ENCODE measurements at regions not wholly inside any gene's neighbourhood (a gene's known extent, or its start where the extent isn't known, plus 50 kb on each side); places are given as distances from the start of the nearest gene placed in this dataset.

DNA sequence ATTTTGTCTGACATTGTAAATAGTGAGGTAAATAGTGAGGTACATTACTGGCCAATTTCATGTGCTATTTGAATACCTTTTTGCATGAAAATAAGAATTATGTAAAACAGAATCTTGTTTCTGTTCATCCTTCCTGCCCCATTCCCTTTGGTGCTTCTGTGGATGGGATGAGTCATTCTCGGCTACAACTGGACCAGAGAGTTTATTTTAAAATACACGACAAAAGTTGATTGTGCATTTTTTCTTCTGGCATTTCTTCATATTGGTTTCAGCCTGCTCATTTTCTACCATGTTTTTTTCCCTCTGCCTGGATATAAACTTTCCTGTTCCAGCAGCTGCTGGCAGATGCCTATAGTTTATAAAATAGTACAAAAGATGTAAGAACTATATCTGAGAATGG is 107.5 kb downstream of the CYSLTR2 start:
- DNase-seq (ENCODE audit: low read depth), result no peak

DNA sequence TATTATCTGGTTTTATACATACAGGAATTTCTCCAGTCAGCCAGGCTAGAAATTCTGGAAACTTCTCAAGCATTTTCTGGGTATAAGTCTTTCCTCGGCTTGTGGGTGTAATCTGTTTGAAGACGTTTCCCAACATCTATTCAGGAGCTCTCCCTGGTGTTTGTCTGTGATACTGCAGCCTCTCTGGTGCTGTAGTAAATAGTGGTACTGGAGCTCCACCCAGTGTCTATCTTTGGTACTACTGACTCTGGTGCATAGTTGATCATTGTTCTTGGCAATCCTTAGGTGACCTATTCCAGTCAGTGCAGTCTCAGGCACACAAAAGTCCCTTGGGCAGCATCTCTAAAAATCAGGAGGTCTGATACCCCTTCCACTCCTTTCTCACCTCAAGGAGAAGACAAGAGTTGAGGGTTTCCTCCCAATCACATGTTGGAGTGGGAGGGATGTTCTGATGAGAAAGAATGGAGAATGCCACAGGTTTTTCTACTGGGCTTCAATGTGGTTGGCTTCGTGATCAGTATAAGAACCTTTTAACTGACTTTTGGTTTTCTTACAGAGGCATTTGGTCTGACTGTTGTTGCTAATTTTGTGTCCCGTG is 115.5 kb downstream of the CYSLTR2 start:
- DNase-seq (ENCODE audit: low read depth), result peak; percentile 49

DNA sequence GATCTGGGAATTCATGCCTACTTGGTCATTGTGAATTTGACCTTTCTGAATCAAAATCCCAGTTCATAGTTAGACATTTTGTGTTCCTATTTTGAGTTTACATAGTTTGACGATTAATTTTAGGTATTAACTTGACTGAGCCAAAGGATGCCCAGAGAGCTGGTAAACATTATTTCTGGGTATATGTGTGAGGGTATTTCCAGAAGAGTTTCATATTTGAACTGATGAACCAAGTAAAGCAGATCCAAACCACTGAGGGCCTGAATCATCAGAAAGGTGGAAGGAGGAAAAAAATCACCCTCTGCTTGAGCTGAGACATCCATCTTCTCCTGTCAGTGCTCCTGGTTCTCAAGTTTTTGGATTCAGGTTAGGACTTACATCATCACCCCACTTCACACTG is 116.6 kb downstream of the CYSLTR2 start:
- DNase-seq (ENCODE audit: low read depth), result no peak

DNA sequence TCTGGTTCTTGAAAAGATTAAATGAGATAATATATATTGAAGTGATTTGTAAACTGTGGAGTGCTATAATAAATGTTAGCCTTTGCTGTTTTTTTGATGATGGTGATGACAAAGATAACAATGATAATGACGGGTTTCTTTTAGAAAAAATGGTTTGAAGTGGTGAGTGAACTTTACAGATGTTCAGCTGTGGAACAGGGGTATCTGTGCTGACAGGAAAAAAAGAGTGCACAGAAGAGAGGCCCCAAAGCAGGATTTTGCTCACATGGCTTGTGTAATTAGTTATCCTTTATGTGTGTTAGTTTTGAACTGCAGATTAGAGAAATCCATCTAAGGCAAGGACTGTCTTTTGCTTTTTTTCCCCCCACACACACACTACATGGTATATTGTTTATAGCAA is 119.2 kb downstream of the CYSLTR2 start:
- no peak for DNase-seq (ENCODE audit: low read depth)

DNA sequence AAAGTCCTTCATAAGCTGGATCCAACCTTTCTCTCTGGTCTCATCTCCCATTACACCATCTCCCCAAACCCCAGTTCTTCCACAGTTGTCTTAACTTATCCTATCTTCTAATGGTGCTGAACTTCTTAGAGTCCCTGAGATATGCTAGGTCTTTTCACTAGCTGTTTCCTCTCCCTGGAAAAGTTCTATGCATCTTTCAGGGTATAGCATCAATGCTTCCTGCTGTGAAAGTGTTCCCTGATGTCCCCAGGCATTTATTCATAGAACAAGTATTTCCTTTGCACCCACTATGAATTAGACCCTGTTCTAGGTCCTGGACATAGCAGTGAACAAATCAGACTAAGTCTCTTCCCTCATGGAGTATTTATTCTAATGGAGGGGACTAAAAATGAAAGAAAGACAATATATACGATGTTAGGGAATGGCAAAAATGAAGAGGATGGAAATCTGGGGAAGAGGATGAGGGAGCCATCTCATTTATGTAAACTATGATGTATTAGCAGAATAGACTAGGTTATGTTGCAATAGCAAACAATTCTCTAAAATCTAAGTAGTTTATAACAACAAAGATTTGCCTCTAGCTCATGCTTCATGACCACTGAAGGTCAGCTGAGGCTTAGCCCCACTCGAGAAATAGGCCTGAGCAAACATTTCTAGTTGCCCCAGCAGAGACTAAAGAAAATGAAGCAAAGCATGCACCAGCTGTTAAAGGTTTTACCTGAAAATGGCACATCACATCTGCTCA is 120.0 kb downstream of the CYSLTR2 start:
- DNase-seq (ENCODE audit: low read depth), result no peak

DNA sequence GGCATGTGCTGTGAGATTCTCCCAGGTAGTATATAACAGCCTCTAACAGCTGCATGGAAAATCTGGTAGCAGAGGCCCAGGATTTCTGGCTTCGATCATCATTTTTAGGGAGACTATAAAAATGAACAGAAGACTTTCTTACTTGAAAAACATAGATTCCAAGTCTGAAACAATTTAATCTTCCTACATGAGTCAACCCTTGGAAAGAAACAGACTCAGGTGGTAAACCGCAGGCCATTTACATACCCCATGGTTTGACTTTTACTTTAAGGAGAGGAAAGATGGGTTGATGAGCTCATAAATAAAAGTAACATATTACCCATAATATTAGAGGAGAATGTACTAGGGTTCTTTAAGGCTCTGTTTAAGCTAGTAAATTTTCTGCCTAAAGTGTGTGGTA is 121.6 kb downstream of the CYSLTR2 start:
- no peak for DNase-seq (ENCODE audit: low read depth)

DNA sequence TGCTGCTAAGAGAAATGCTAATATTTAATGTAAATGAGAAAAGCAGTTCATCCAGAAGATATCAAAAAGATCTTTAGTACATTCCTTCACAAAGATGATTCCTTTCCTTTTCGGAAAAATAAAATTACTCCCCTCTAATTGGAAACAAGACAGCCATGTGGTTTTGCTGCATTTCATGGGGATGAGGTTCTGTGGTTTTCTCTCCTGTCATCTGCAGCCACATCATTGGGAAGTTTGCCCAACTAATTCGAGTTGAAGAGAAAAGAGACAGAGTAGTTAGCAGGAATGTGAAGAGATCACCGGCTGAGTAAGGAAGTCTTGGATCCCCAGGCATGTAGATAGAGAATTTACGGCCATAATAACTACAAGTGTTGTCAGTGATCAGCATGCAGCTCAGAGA is 122.1 kb downstream of the CYSLTR2 start:
- DNase-seq (ENCODE audit: low read depth), result peak; percentile 77

DNA sequence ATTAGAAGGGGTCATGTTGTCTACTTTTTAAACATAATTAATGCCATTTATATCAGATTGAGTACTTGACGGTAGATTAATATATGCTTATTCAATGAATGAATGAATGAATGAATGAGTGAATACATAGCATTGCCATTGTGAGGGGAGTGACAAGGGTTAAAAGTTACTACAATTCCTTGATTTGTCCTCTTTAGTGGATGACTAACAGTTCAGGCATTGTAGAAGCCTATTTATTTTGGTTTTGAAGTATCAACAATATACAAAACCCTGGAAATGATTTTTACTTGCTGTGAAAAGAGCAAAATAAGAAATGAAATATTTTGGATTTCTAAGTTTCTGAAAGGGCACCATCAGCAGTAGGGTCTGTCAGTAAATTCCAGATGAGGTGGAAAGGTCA is 122.7 kb downstream of the CYSLTR2 start:
- no peak for DNase-seq (ENCODE audit: low read depth)

DNA sequence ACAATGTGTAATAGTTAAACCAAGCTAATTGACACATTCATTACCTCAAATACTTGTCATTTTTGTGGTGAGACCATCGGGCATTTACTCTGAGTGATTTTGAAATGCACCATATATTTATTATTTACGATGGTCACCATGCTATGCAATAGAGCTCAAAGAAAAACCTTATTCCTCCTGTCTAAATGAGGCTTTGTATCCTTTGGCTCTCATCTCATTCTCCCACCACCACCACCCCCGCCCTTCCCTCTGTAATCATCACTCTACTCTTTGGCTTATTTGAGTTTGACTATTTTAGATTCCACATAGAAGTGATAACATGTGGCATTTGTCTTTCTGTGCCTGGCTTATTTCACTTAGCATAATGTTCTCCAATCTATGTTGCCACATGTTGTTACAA is 124.9 kb downstream of the CYSLTR2 start:
- no peak for DNase-seq (ENCODE audit: low read depth)

DNA sequence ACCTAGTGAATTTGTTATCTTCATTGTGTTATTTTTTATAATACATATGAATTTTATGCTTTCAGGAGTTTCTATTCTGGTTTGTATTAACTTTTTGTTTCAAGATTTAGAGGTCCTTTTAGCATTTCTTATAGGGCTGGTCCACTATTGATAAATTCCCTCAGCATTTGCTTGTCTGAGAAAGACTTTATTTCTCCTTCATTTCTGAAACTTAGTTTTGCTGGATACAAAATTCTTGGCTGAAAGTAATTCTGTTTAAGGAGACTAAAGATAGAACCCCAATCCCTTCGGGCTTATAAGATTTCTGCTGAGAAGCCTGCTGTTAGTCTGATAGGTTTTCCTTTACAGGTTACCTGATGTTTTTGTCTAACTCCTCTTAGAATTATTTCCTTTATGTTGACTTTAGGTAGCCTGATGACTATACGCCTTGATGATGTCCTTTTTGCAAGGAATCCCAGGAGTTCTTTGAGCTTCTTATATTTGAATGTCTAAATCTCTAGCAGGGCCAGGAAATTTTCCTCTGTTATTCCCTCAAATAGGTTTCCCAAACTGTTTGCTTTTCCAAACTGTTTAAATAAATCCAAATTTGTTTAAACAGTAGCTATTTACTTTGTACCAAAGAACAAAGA is 127.1 kb downstream of the CYSLTR2 start:
- DNase-seq (ENCODE audit: low read depth), result no peak

DNA sequence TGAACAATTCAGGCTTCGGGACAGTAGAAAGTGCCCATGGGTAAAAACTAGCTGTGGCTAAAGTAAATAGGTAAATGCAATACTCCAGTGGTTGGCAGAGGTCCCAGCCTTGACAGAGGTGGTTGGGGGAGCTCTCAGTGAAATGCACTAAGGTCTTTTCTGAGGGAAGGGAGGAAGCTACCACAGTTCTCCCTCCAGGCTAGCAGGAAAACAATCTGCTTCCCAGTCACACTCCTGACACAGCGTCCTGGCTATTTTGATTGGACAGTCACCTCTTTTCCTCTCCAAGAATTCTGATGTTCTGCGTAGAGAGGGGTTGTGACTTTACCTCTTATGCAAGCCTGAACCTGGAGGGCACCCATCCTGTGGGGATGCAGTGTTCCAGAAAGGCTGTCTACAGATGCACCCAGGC is 128.7 kb downstream of the CYSLTR2 start:
- DNase-seq (ENCODE audit: low read depth), result no peak

DNA sequence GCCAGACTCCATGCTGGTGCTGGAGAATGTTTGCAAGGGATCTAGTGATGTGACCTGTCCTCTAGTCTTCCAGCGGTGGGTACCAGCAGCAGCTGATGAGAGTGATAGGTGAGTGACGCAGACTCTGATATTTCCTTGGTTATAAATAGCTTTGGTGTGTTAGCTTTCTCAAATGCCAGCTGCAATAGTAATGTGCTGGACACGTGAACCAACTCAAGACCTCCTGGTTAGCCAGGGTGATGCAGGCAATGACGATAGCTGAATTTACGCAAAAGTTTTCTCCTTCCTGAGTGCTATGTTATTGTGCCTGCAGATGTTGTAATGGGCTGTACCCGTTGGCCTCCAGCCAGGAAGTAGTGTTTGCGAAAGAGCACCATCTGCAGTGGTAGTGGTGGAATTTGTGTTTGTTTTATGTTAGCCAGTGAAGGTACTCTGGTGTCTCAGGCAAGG is 129.5 kb downstream of the CYSLTR2 start:
- DNase-seq (ENCODE audit: low read depth), result peak; percentile 82

DNA sequence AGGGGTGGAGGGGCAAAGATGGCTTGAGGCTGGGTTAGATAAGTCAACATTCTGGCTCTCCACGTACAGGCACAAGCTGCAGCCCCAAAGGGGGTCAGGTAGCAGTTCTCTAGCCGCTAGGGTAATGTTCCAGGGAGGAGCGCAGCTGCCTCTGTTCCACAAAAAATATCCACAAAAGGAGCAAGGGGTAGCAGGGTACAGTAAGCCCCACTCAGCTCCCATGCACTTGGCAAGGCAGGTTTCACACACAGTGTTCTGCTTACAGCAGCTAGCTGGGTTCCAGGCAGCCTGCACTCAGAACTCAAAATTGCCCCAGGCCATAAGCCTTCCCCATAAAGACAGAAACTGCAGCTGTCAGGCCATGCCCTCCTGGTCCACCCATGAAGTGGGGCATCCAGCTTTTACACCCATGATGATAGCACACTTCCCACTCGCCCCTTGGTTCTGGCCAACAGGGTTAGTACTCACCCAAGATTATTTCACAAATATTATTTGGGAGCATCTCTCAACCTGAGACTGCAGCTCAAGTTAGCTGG is 130.0 kb downstream of the CYSLTR2 start:
- DNase-seq (ENCODE audit: low read depth), result no peak

DNA sequence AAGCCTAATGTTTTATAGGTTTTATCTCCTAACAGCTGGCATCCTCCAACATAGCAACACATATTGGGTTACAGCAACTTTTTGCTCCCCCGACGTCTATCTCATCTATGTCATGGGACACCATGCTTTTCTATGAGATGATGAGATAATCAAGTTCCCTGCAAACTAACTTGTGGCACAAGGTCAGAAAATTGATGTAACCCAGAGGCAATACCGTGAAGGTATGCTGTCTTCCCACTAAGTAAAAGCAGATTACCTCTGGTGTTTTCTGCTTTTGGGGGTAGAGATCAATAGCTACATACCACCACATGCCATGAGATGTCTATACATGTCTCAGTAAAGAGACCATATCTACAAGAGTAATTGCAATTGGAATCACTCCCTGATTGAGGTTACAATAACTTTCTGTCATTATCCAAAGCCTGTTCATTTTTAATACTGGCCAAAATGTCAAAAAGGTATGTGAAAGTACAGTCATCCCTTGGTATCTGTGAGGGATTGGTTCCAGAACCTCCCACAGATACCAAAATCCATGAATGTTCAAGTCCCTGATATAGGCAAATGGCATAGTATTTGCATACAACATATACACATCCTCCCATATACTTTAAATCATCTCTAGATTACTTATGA is 131.3 kb downstream of the CYSLTR2 start:
- no peak for DNase-seq (ENCODE audit: low read depth)

DNA sequence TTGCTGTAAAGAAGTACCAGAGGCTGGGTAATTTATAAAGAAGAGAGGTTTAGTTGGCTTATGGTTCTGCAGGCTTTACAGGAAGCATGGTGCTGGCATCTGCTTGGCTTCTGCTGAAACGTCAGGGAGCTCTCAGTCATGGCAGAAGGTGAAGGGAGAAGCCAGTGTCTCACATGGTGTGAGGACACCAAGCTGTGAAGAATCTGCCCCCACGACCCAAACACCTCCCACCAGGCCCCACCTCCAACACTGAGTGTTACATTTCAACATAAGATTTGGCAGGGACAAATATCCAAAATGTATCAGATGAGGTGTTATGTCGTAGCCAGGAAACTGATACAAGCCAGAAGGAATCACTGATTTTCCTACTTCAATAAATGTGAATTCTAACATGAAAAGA is 136.5 kb downstream of the CYSLTR2 start:
- no peak for DNase-seq (ENCODE audit: low read depth)

DNA sequence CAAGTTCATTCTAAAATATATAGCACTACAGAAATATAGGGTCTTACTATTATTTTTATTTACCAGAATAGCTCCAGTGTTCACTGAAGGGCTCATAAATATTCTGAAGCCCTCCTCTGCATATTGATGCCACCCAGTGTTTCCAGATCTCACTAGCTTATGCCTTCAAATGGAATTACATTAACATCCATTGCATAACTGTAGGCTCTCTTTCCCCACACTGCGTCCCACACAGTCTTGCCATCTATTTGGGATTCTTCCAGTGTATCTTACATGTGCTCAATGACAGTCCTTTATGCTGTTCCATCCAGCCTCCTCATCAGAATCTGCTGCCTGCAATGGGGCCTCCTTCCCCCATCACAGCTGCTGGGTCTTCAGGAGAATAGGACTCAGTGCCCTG is 137.2 kb downstream of the CYSLTR2 start:
- no peak for DNase-seq (ENCODE audit: low read depth)

DNA sequence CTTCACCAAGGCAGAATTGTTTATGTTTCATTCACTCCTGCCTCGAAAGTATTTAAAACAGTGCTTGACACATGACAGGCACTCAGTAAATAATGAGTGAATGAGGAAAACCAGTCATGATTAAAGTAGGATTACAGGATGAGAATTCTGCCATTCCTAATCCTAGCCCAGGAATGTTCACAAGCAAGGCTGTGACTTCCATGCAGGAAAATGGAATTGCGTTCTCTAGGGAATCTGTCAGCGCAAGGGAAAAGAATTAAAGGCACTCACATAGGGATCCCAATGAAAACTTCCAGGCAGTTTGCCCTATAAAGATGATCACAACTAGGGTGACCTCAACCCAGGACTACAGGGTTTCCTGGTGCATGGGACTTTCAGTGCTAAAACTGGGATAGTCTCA is 143.4 kb downstream of the CYSLTR2 start:
- DNase-seq (ENCODE audit: low read depth), result no peak

DNA sequence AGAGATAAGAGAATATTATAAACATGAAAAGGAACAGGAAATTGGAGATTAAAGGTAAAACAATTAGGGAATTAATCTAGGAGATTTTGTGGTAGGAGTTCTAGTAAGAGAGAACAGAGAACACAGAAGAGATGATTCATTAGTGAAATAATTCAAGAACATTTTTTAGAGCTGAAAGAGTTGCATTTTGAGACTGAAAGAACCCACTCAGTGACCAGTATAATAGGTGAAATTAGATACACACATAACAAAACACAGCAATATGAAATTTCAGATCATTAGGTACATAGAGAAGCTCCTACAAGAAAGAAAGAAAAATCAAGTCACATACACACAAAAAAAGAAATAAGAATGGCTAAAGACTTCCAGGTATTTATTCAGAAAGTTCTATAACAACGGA is 144.0 kb downstream of the CYSLTR2 start:
- DNase-seq (ENCODE audit: low read depth), result no peak

DNA sequence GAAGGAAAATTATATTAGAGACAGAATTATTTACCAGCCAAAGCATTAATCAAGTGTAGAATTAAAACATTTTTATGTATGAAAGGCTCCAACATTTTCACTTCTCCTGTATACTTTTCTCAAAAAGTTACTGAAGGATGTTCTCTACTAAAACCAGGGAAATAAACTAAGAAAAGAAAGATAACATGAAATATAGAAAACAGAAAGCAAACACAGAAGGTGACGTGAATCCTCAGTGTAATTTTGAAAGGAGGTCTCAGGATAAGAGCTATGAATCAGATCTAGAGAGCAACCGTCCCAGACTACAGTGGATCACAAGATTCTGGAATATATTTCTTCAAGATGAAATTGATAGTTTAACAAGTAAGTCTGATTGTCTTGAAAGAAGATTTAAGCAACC is 144.5 kb downstream of the CYSLTR2 start:
- no peak for DNase-seq (ENCODE audit: low read depth)

DNA sequence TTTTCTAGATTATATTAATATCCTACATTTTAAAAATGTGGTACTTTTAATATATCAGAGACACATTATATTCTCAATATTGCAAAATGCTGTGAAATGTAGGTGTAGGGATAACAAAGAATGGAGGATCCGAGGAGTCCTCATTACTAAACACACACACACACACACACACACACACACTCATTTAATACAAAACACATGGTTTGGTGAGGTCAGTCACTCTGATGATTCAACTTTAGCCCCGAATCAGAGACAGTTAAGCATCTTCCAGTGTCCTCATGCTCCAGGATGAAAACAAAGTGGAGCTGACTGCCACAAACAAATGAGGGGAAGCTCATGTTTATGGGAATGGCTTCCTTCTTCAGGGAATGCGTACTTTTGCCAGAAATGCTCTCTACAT is 147.5 kb downstream of the CYSLTR2 start:
- no peak for DNase-seq (ENCODE audit: low read depth)

DNA sequence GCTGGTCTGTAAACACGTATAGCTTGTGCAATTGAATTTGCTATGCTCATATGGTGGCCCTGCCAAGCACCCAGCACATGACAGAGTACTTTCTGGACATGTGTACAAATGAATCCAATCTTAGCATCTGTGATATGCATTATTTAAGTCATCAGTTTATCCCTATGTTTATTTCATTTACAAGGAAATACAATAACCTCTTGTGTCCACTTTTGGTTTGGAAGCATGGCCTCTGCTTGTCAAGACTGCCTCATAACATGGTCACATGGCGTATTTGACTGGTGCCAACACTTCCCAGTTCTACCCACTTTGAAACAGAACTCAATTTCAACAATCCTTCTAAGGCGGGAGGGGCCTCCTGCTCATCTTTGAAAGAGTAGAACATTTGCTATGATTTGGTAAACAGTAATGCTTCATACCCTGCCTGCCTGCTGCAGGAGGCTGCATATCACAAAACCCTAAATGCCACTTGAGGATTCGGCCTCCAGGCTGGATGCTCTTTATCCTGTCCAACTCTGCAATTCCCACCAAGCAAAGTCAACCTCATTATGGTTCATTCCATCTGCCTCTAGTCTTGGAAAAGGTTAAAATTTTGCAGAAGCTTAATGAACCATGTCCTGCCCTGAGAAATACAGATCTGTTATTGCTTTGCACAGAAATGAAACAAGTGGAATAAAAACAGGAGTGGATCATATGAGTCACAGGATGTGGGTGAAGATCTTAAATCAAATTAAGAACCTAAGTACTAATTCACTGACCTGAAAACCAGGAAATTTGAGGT is 151.3 kb downstream of the CYSLTR2 start:
- no peak for DNase-seq (ENCODE audit: low read depth)

DNA sequence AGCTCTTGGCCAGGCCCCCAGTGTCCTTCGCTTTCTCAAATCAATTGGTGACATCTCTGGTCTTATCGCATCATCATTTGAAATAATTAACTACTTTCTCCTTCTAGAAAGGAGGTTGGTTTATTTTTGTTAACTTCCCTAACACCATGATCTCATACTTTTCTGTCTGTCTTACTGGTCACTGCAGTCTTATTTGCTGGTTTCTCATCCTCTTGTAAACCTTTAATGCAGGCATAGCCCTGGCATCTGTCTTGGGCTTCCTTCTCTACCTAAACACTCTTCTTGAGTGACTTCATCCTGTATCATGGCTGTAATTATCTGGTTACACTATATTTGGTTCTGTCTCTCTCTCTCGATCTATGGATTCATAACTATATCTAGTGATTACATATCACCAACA is 152.8 kb downstream of the CYSLTR2 start:
- no peak for DNase-seq (ENCODE audit: low read depth)

All from HS-5 (cell line).